Coronary artery (tissue), 2 donors: ENCODE measurements at regions not wholly inside any gene's neighbourhood (a gene's known extent, or its start where the extent isn't known, plus 50 kb on each side); places are given as distances from the start of the nearest gene placed in this dataset.

Experiments used
- DNase-seq: peaks from one replicate; pipeline ENCODE4 v3.0.0-alpha.2; 2017; ENCODE audit warnings: low spot score
- H3K27ac ChIP-seq, 2 donors: fragments of 200-600 bp; sonication (generic); one replicate each; pipeline ENCODE4 v1.5.1; 2016 to 2019
- H3K4me3 ChIP-seq: fragments of 200-600 bp; sonication (generic); 2 replicates; pipeline ENCODE4 v1.5.1; 2016; ENCODE audit warnings: mild to moderate bottlenecking, moderate library complexity
- CTCF ChIP-seq: fragments of 200-600 bp; sonication (generic); IDR thresholded peaks from one replicate; pipeline ENCODE4 v1.5.1; 2019; ENCODE audit warnings: antibody characterized with exemption

GRCh38 chr14:85911044-85911443 lies 381.1 kb downstream of the FLRT2 start:
- DNase-seq: no peak
- H3K4me3 ChIP-seq: no peak overlapping the region
- H3K27ac ChIP-seq: no peak overlapping the region
- TF ChIP-seq CTCF: no peak

- DNase-seq: no peak
- Histone ChIP-seq H3K4me3 (no peak overlapping the region), H3K27ac (no peak overlapping the region)
- no peak for TF ChIP-seq CTCF
These were observed 379.6 kb downstream of the FLRT2 start for GRCh38 chr14:85909581-85909980.

GRCh38 chr14:85907536-85907935 lies 377.6 kb downstream of the FLRT2 start:
- DNase-seq: no peak
- Histone ChIP-seq H3K27ac (no peak overlapping the region), H3K4me3 (no peak overlapping the region)
- TF ChIP-seq CTCF: no peak

- H3K27ac ChIP-seq: no peak overlapping the region
- no peak for DNase-seq
- TF ChIP-seq CTCF: no peak
- H3K4me3 ChIP-seq: no peak overlapping the region
These were observed 367.9 kb downstream of the FLRT2 start for GRCh38 chr14:85897808-85898207.

GRCh38 chr14:85895603-85896002 lies 365.7 kb downstream of the FLRT2 start:
- no peak overlapping the region for H3K27ac ChIP-seq
- TF ChIP-seq CTCF: no peak
- no peak for DNase-seq
- no peak overlapping the region for H3K4me3 ChIP-seq

- Histone ChIP-seq H3K4me3 (no peak overlapping the region), H3K27ac (no peak overlapping the region)
- no peak for DNase-seq
- TF ChIP-seq CTCF: no peak
These were observed 362.3 kb downstream of the FLRT2 start for GRCh38 chr14:85892251-85892650.

- no peak overlapping the region for H3K27ac ChIP-seq
- no peak for DNase-seq
- H3K4me3 ChIP-seq: no peak overlapping the region
- no peak for TF ChIP-seq CTCF
These were observed 354.0 kb downstream of the FLRT2 start for GRCh38 chr14:85883966-85884365.
